Progenitor cell of endocrine pancreas (in vitro differentiated cells): ENCODE measurements at regions not wholly inside any gene's neighbourhood (a gene's known extent, or its start where the extent isn't known, plus 50 kb on each side); places are given as distances from the start of the nearest gene placed in this dataset.

ENCODE experiments used
- DNase-seq: peaks from one replicate; pipeline ENCODE4 v3.0.0; 2021; ENCODE audit warnings: low spot score; ENCODE audit not compliant: unreplicated experiment
- H3K27ac Mint-ChIP-seq: 2 replicates; pipeline ENCODE4 v1.8.0; 2021; ENCODE audit warnings: mild to moderate bottlenecking, moderate library complexity, mixed read lengths
- H3K27me3 Mint-ChIP-seq: 2 replicates; pipeline ENCODE4 v1.8.0; 2021; ENCODE audit warnings: mixed read lengths
- H3K36me3 Mint-ChIP-seq: 2 replicates; pipeline ENCODE4 v1.8.0; 2022; ENCODE audit warnings: mixed read lengths; ENCODE audit not compliant: insufficient read depth
- H3K4me1 Mint-ChIP-seq: 2 replicates; pipeline ENCODE4 v1.8.0; 2021; ENCODE audit warnings: low read depth, mixed read lengths
- H3K4me3 Mint-ChIP-seq: 2 replicates; pipeline ENCODE4 v1.8.0; 2021; ENCODE audit warnings: low read depth, mild to moderate bottlenecking, moderate library complexity, mixed read lengths
- H3K9me3 Mint-ChIP-seq: 2 replicates; pipeline ENCODE4 v1.8.0; 2021; ENCODE audit warnings: low read depth, mixed read lengths
- CTCF ChIP-seq: fragments of 200-600 bp; sonication (generic); IDR thresholded peaks from one replicate; pipeline ENCODE4 v1.5.0; 2021; ENCODE audit warnings: antibody characterized with exemption, mild to moderate bottlenecking; ENCODE audit not compliant: unreplicated experiment

- Mint-ChIP-seq H3K36me3 (no peaks in the 10 kb centered on the region), H3K27ac (no peak overlapping the region), H3K4me1 (peaks cover 1% of the 10 kb centered on the region), H3K9me3 (no peaks in the 10 kb centered on the region), H3K27me3 (no peaks in the 10 kb centered on the region), H3K4me3 (no peak overlapping the region)
- no peak for TF ChIP-seq CTCF
- DNase-seq = no peak
Observed at GRCh38 chr6:126447367-126447766, 107.5 kb downstream of the CENPW start.

DNA sequence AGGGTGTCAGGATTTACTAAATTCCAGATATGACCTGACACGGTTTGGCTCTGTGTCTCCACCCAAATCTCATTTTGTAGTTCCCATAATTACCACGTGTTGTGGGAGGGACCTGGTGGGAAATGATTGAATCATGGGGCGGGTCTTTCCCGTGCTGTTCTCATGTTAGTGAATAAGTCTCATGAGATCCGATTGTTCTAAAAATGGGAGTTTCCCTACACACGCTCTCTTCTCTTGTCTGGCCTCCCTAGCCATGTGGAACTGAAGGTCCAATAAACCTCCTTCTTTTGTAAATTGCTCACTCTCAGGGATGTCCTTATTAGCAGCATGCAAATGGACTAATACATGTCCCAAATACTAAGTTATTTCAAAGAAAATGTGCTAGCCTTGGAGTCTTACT is 121.1 kb downstream of the CENPW start:
- Mint-ChIP-seq H3K4me3 (no peak overlapping the region), H3K36me3 (no peaks in the 10 kb centered on the region), H3K9me3 (peaks cover 3% of the 10 kb centered on the region), H3K4me1 (no peaks in the 10 kb centered on the region), H3K27ac (no peak overlapping the region), H3K27me3 (no peaks in the 10 kb centered on the region)
- DNase-seq = no peak
- no peak for TF ChIP-seq CTCF

- H3K36me3 Mint-ChIP-seq = no peaks in the 10 kb centered on the region
- TF ChIP-seq CTCF = no peak
- peaks cover 6% of the 10 kb centered on the region for H3K9me3 Mint-ChIP-seq
- DNase-seq = no peak
- H3K4me3 Mint-ChIP-seq = no peak overlapping the region
- no peaks in the 10 kb centered on the region for H3K4me1 Mint-ChIP-seq
- no peak overlapping the region for H3K27ac Mint-ChIP-seq
- H3K27me3 Mint-ChIP-seq = no peaks in the 10 kb centered on the region
Observed at GRCh38 chr6:126464245-126464644, 124.3 kb downstream of the CENPW start.

DNA sequence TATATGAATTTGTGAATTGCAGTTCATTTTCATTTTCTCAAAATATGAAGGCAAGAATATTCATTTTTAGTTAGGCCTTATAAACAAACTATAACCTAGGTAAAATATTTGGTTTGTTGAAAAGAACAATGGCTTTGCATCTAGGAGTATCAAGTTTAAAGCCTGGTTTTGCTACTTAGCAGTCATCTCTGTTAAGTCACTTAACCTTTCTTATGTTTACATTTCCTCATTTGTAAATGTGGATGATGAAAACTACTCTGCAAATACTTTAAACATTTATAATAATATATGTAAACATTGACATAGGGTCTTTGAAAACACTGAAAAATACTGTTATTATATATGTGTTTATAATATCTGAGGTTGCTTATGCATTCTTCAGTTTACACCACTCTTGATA is 135.5 kb downstream of the CENPW start:
- Mint-ChIP-seq H3K4me3 (no peak overlapping the region), H3K4me1 (no peaks in the 10 kb centered on the region), H3K36me3 (no peaks in the 10 kb centered on the region), H3K27me3 (no peaks in the 10 kb centered on the region), H3K9me3 (no peaks in the 10 kb centered on the region), H3K27ac (no peak overlapping the region)
- DNase-seq = no peak
- TF ChIP-seq CTCF = no peak

- Mint-ChIP-seq H3K27me3 (no peaks in the 10 kb centered on the region), H3K27ac (no peak overlapping the region)
Observed at GRCh38 chr6:126477678-126478077, 137.8 kb downstream of the CENPW start.

More at GRCh38 chr6:126477678-126478077, 137.8 kb downstream of the CENPW start:
- Mint-ChIP-seq H3K4me3 (no peak overlapping the region), H3K9me3 (no peaks in the 10 kb centered on the region), H3K4me1 (no peaks in the 10 kb centered on the region), H3K36me3 (no peaks in the 10 kb centered on the region)
- no peak for TF ChIP-seq CTCF
- no peak for DNase-seq
